H1 (cell line): ENCODE measurements at regions not wholly inside any gene's neighbourhood (a gene's known extent, or its start where the extent isn't known, plus 50 kb on each side); places are given as distances from the start of the nearest gene placed in this dataset.

Experiments
- CTCF ChIP-seq, 3 experiments: IDR thresholded peaks; 1 replicate in 2 of 3; 2 replicates in 1 of 3; pipeline versions ENCODE4 v1.5.1 to v1.6.1; 2011; ENCODE audit warnings: low read length in 3 of 3, mild to moderate bottlenecking in 3 of 3, inconsistent platforms in 2 of 3, low read depth in 1 of 3, moderate library complexity in 1 of 3; ENCODE audit not compliant: insufficient read depth in 1 of 3; ENCODE audit errors: control extremely low read depth in 1 of 3
- JUND ChIP-seq: IDR thresholded peaks from 2 replicates; pipeline ENCODE4 v1.6.1; 2011; ENCODE audit warnings: mild to moderate bottlenecking, improper control_type of control experiment, low read length
- PHF8 ChIP-seq: fragments of 200-600 bp; sonication (generic); conservative IDR thresholded peaks from 2 replicates; pipeline ENCODE4 v1.7.1; 2012; ENCODE audit warnings: low read depth, mild to moderate bottlenecking, inconsistent platforms, low read length, moderate library complexity
- POLR2A ChIP-seq, 2 experiments: IDR thresholded peaks; 1 replicate in 1 of 2; 2 replicates in 1 of 2; pipeline ENCODE4 v1.6.1; 2011; ENCODE audit warnings: low read depth in 2 of 2, low read length in 2 of 2, mild to moderate bottlenecking in 2 of 2; ENCODE audit errors: control extremely low read depth in 1 of 2
- POLR2AphosphoS5 ChIP-seq: IDR thresholded peaks from 2 replicates; pipeline ENCODE4 v1.6.1; 2011; ENCODE audit warnings: low read depth, low read length
- SRF ChIP-seq: IDR thresholded peaks from 2 replicates; pipeline ENCODE4 v1.6.1; 2011; ENCODE audit warnings: mild to moderate bottlenecking, low read depth, low read length, moderate library complexity

- no peak for TF ChIP-seq POLR2A (IDR thresholded peaks at IDR 0.05; ENCODE audit: control extremely low read depth in 1 of 2, low read depth in 2 of 2, low read length in 2 of 2)
- no peak for TF ChIP-seq CTCF (IDR thresholded peaks at IDR 0.05; ENCODE audit: control extremely low read depth in 1 of 3, insufficient read depth in 1 of 3, low read depth in 1 of 3, low read length in 3 of 3)
- TF ChIP-seq JUND: no peak
- TF ChIP-seq PHF8: no peak
- TF ChIP-seq POLR2AphosphoS5: no peak
- TF ChIP-seq SRF: no peak
Observed at GRCh38 chr1:29757866-29758780, 521.8 kb downstream of the PTPRU start.
